HG03439 (cell line): ENCODE measurements at regions not wholly inside any gene's neighbourhood (a gene's known extent, or its start where the extent isn't known, plus 50 kb on each side); places are given as distances from the start of the nearest gene placed in this dataset.
"Not testable (repeated sequence)": the region's sequence is repeated elsewhere in the genome, so short reads cannot be mapped to it uniquely, and the experiment has no call there.

Experiments used
- ATAC-seq: cut with Tn5 transposase; IDR thresholded peaks from one replicate; pipeline ENCODE4 v1.9.1; 2021; ENCODE audit warnings: mild to moderate bottlenecking, moderate library complexity; ENCODE audit not compliant: unreplicated experiment

DNA sequence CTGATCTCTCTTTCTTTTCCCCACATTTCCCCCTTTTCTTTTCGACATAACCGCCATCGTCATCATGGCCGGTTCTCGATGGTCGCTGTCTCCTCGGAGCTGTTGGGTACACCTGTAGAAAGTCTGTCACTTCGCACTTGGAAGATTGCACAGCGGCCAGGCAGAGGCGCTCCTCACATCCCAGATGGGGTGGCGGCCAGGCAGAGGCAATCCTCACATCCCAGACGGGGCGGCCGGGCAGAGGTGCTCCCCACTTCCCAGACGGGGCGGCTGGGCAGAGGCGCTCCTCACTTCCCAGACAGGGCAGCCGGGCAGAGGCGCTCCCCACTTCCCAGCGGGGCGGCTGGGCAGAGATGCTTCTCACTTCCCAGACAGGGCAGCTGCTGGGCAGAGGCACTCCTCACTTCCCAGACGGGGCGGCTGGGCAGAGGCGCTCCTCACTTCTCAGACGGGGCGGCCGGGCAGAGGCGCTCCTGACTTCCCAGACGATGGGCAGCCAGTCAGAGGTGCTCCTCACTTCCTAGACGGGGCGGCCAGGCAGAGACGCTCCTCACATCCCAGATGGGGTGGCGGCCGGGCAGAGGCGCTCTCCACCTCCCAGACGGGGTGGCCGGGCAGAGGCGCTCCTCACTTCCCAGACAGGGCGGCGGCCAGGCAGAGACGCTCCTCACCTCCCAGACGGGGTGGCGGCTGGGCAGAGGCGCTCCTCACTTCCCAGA lies 110.7 kb downstream of the C5orf15 start:
- ATAC-seq, result not testable (repeated sequence)

DNA sequence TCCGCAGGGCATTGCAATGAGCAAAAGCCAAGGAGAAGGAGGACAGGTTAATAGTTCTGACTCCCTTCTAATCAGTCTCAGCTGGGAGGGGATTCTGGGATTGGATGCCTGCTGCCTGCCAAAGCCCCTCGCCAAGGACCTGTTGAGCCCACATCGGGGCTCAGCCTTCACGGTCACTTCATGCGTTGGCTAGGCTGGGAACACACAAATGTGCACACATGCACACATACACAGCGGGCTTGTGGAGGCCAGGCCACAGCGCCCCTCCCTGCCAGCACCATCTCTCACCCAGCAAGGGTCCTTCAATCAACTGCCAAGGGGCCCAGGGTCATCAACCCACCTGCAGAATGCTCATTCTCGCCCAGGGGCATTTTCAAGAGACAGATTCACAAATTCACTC lies 113.9 kb downstream of the C5orf15 start:
- ATAC-seq, result no peak

DNA sequence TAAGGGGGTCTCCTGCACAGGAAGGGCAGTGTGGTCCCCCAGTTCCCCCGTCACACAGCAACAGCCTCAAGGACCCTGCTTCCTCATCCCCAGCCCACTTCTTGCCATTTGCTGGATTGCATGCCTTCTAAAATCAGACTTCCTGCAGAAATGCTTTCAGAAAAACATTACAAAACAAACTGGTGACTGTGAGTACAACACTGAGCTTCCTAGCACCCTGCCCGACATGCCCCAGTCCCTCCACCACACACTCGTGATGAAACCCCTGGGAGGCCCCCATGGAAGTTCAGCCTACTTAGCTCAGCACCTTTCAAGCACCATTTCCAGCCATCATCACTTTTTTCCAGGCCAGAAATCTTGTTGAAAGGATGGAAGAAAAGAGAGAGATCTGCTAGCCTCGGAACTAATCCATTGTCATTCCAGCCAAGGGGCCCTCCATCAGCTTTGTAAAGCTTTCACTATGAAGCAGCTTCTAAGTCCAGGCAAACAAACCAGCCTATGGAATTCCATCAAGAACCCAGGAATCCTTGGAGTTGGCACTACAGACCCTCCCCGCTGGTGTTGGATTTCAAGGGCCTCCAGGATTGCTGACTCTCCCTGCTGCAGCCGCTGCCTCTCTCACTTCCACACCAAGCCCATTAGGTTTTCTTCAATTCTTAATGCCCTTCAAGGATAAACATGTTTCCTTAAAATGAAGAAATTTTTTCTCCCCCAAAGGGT lies 114.6 kb downstream of the C5orf15 start:
- no peak for ATAC-seq

DNA sequence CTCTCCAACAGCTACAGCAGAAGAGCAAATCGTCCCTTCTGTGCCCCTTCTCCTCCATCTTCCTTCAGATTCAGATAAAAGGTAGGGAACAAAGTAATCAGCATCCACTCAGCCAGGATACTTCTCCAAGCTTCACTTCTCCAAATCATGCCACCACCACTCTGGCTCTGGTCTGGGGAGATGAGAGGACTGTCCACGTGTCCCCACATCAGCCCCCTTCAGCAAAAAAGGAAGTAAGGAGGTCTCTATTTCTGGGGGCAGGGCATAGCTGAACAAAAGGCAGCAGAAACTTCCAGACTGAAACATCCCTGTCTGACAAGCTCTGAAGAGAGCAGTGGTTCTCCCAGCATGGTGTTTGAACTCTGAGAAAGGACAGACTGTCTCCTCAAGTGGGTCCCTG lies 116.9 kb downstream of the C5orf15 start:
- no peak for ATAC-seq

DNA sequence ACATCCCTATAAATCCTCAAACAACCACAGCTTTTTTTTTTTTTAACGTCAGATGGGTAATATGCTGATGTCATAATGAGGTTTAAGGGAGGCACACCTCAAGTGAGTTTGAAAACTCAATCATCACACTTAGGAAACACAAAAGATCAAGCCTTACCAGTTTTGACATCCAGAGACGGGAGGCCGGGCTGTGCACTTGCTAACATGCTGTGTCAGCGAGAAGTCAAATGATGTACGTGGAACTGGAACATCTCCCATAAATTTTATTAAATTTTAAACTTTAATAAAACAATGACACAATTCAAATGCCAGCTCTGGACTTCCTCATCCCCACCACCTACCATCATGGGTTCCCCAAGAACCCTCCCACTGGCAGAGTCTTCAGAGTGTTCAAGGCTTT lies 117.6 kb downstream of the C5orf15 start:
- ATAC-seq, result no peak

DNA sequence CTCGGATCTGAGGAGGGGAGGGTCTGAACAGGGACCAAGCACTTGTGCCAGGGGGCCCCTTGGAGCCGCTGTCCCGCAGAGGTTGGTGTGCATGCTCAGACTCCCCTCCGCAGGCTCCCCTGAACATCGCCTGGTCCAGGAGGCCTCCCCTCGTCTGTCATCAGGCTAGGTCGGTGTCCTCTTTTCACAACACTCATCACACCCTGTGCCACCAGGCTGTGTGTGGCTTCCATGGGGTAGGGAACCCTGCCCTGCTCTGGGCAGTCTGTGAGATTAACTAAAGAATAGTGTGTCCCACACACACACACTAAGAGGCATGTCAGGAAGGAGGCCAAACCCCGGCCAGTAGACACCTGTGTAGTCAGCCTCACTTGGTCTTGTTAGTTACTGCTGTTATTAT lies 119.3 kb downstream of the C5orf15 start:
- ATAC-seq, result no peak

DNA sequence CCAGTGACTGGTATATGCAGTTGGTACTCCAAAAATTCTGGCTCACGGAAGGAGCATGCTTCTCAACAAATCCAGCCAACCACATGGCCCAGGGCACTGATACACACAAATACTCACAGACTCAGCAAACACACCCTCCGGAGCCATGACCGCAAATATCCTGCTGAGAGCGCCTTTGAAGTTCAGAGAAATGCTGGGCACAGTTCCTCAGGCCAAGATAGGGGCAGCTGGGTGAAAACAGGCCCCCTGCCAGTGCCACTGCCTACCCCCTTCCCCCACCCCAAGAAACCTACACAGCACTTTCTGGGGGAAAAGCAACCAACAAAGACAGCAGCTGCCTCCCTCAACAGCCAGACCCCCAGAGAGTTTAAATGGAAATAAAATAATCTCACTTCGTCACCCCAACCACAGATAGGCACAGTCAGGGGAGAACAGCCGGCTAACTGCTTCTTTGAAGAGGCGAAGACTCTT lies 120.0 kb downstream of the C5orf15 start:
- ATAC-seq, result no peak

DNA sequence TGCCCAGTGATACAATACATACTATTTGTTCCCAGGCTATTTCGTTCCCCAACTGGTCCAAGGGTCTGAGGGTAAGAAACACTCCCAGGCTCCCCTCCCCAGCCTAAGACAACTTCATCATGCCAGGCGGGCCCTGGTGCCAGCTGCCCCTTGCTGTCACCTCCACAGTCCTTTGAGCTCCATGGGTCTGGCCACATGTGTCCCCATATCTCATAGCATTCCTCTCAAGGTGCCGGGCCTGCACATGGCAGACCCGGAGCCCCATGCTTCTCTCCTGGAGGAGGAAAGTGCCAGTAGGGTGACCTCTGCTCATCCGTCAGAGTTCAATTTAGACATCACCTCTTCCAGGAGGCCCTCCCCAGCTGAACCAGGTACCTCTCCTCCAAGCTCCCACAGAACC lies 120.5 kb downstream of the C5orf15 start:
- no peak for ATAC-seq

DNA sequence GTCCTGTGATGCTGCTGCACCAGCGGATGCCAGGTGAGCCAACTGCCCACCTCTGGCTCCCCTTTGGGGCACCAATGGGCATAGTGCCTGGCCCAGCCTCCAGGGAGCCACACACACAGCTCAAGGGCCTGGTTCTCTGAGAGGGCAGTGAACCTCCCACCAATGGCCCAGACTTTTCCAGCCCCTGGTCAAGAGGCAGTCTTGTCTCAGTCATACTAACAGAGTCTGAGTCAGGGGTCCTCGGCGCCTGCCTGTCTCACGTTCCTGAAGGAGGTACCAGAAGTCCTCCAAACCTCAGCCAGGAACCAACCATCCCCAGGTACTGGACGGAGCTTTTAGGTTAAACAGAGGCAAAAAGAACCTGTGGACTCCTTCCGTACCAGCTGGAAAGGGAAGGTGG lies 121.1 kb downstream of the C5orf15 start:
- ATAC-seq, result no peak

DNA sequence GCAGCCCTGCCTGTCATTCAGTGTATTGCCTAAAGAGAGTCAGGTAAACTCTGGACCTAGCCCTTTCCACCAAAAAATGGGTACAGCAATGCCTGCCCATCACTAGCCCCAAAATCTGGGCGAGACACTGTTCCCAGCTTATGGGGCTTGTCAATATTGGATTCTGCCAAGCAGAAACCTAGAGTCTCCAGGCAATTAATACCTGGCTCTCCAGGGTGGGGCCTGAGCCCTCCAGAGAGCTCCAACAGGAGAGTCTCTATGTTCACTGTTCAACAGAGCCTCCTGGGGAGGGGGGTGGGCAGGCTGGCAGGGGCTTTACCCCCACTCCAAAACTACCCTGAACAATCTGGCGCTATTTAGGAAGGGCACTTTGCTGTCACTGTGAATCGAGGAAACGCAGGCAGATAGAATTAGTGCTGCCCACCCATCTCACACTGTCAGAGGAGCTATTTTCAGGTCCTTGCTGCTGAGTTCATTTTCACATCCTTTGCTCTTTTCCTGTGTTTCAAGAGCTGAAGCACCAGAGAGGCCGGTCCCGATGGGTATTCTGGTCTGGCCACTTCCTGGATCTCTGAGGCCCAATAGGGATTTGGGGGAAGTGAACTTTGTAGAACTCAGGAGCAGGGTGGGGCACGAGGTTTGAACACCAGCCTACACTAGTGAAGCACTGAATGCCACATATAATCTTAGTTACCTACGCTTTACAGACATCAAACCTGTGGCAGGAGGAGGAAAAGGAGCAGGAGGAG lies 121.8 kb downstream of the C5orf15 start:
- no peak for ATAC-seq

DNA sequence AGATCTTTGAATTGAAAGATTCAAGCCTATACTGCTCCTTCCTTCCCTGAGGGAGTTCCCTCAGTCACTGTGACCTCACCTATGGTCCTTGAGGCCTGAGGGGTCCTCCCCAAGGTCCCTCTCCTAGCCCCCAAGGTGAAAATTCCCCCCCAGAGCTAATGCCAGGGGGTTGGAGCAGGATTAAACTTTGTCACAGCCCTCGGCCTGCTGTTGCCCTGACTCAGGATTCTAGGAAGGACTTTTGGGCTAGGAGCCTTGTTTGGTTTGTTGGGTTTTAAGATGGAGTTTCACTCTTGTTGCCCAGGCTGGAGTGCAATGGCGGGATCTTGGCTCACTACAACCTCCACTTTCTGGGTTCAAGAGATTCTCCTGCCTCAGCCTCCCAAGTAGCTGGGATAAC lies 123.2 kb downstream of the C5orf15 start:
- no peak for ATAC-seq

DNA sequence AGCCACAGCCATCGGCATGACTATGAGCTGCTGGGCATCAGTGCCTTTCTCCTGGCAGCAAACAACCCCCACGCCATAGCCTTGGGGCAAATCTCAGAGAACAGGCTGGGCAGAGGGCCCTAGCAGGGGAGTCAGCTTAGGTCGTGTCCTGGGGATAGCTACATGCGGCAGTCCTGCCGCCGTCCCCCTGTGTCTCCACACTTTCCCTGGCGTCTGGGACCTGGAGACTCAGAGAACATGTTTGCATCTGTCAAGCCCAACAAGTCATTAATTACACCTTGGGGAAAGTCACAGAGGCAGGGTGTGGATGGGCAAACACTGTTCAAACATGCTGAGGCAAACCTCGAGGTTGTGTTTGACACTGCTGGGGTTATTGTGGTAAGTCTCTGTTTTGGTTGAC lies 123.6 kb downstream of the C5orf15 start:
- no peak for ATAC-seq

DNA sequence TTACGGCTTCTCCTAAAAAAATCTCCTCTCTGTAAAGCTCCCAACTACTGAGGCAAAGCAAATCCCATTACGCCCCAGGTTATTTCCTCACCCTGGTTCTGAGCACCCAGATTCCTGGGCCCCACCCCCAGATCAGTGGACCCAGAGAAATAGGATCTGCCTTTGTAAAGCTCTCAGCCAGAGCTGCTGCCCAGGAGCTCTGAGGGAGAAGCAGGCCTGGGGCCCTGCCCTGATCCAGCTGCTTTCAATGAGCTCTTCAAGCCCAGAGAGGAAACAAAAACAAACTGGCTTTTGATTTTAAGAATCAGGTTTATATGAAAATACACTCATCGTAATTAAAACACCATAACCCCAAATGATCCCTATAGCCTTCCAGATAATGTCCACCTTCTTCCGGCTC lies 124.5 kb downstream of the C5orf15 start:
- ATAC-seq, result no peak

DNA sequence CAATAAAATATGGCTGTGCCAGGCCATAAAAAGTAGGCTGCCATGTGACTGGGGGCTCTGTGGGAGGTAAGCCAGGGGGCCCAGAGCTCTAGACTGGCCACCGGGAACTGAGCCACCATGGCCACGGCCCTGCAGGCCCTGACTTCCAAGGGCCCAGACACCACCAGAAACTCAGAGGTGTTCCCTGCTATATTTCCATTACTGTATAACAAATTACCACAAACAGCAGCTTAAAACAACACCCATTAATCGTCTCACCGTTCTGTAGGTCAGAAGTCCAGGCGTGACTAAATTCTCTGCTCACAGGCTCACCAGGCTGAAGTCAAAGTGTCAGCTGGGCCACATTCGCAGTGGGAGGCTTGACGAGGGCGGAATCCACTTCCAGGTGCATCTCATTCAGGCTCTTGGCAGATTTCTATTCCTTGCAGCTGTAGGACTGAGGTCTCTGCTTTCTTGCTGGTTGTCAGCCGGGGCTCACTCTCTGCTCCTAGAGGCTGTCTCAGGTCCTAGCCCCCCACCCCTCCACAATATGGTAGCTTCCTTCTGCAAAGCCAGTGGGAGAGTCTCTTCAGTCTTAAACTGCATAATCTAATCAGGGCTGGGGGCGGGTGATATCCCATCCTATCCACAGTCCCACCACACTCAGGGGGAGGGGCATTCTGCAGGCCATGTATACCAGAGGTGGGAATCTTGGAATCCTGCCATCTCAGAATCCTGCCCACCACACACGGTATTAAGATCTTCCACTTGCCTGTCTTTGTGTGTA lies 125.4 kb downstream of the C5orf15 start:
- ATAC-seq, result no peak

DNA sequence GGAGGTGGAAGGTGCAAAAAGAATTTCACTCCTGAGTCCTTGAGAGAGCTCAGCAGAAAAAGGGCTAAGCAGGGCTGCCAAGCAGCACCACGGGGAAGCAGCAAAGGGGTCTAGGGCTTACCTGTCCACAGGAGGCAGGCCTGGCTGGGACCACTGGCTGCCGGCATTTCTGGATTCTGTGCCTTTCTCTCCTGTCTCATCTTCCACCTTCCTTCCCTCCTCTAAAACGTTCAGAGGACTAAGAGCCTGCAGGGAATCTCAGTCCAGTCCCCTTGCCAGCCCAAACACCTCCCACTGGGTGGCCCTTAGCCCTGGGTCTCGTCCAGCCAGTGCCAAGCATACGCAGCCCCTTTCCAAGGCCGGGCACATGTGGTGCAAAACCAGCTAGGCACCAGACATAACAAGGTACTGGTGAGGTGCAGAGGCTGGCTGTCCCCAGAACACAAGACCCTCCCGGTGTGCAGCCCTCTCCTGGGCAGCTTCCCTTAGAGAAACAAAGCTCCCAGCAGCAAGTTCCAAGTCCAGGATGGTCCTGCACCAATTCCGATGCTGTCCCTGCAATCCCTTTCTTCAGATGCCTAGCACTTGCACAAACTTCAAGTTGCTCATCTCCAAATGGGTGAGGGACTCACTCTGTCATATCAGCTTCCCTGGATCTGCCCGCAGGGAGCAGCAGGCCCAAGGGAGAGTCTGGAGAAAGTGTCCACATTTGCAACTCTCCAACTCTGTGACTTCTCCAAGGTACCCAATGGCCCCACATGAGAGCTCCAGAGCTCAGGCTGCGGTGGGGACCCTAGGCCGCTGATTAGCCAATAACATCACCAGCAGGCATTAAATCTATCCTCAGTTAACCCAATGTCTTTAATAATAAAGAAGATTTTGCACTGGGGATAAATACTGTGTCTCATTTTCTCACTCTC lies 126.3 kb downstream of the C5orf15 start:
- no peak for ATAC-seq

DNA sequence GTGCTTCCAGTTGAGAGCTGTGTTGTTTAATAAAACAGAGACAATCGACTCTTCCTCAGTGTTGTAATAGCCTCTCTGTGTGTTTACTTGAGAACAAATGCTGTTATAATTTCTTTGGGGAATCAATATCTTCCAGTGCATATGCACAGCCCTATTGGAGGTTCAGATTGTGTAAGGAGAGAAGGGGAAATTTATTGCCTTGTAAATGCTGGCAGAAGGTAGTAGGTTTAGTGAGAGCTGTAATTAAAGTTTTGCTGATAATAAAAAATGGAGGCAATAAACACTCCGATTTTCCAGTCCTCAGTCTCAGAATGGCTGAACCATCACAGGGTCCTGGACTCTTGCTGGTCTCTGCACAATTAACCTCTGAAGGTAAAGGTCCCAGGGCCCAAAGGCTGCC lies 128.3 kb downstream of the C5orf15 start:
- ATAC-seq, result no peak

DNA sequence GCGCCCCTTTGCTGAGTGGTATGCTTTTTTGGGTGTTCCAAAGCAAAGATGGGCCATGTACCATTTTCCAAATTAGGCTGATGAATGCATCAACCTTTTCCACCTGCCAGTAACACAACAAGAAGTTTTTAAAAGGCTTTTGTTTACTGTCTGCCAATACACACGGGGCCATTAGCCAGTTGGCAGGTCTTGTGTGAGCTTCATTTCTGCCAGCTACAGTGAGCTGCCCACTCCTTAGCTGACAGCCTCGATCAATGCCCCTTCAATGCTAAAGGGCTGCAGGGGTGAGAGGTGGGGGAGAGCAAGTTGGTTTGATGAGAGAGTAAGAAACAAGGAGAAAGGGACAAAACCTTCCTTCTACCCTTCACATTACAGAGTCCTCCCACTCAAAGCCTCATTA lies 128.7 kb downstream of the C5orf15 start:
- ATAC-seq, result no peak

DNA sequence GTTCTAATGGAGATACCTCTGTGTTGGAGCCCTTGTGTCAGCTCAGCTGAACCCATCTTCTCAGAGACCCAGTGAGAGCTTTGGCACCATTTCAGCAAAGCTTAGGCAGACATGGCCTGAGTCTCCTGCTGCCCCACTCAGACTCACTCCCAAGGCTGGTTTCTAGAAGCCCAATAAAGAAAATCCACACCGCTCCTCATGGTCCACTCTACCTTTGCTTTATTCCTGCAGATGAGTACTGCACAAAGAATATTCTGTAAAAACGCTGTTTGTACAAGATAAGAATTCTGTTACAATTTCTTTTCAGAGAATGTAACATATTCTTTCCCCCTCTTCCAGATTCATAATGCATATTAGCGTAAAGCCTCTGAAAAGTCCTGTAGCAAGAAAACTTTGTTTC lies 129.3 kb downstream of the C5orf15 start:
- no peak for ATAC-seq

DNA sequence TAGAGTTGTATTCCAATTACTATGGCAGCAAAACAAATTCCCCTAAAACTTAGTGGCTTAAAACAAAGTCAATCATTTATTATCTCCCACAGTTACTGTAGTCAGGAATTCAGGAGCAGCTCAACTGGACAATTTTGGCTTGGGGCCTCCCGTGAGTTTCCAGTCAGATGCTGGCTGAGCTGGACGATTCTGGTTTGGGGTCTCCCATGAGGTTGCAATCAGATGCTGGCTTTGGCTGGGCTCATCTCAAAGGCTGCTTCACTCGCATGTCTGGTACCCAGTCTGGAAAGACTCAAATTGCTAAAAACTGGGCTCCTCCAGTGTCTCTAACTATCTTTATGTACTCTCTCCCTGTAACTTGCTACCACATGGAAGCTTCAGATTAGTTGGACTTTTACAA lies 130.1 kb downstream of the C5orf15 start:
- ATAC-seq, result no peak
